ENCODE measurements at regions not wholly inside any gene's neighbourhood (a gene's known extent, or its start where the extent isn't known, plus 50 kb on each side); places are given as distances from the start of the nearest gene placed in this dataset.

DNA sequence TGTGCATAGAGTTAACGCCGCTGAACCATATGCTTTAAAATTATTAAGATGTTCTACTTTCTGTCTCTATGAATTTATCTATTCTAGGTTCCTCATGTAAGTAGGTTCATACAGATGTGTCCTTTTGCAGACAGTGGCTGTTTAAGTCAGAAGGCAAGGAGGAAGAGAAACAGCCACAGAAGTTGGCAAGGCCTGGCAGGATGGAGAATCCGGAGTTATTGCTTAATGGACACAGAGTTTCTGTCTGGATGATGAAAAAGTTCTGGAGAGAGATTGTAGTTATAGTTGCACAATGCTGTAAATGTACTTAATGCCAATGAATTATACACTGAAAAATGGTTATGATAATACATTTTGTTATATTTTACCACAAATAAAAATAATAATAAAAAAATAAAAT lies 283.6 kb upstream of the CNR1 start:
- no peak for TF ChIP-seq CTCF (IDR thresholded peaks at IDR 0.05)
- no peak for TF ChIP-seq POLR2A (IDR thresholded peaks at IDR 0.05)
